HepG2 (cell line): ENCODE measurements at regions not wholly inside any gene's neighbourhood (a gene's known extent, or its start where the extent isn't known, plus 50 kb on each side); places are given as distances from the start of the nearest gene placed in this dataset.
A peak's percentile ranks its signal among the peaks of the same experiment; 100 is the strongest.

Experiments used
- ATAC-seq: fragments of 200-7000 bp; cut with Tn5 transposase; 3 replicates; pipeline ENCODE4 v1.9.1; 2020; ENCODE audit warnings: mild to moderate bottlenecking, moderate library complexity
- BruUV-seq: library from RNA; stranded (reverse); fragments of 400-500 nt; replicated peaks from 2 replicates; lab custom pipeline; 2021; lab: Mats Ljungman, UMichigan
- CTCF ChIA-PET: fragments of 300-600 bp; formaldehyde crosslinking; extraction: SDS; loops from one replicate; lab custom pipeline; 2021; ENCODE audit warnings: low total read pairs, inconsistent platforms, low intra/inter-chr PET ratio; lab: Yijun Ruan, JAX
- POLR2A ChIA-PET: fragments of 350-600 bp; sonication (Branson Sonifier 250); formaldehyde crosslinking; loops from one replicate; lab custom pipeline; 2020; ENCODE audit warnings: antibody characterized with exemption, inconsistent platforms; lab: Yijun Ruan, JAX
- DNase-seq: peaks from one replicate; pipeline ENCODE4 v3.0.0-alpha.2; 2015; ENCODE audit warnings: low spot score
- FAIRE-seq: peaks from 3 replicates; lab custom pipeline; 2011; peaks lifted over from hg19 to GRCh38; lab: Jason Lieb, UNC
- H2AFZ ChIP-seq: one replicate; pipeline ENCODE4 v1.6.1; 2011; ENCODE audit warnings: low read length, inconsistent platforms
- H3K27ac ChIP-seq: fragments of 300-600 bp; 3 replicates; pipeline ENCODE4 v1.8.0; 2011; ENCODE audit warnings: mixed run types, mild to moderate bottlenecking, mixed read lengths, low read length, inconsistent platforms; ENCODE audit not compliant: insufficient read depth; ENCODE audit errors: extremely low read length
- H3K27me3 ChIP-seq, 2 experiments: fragments of 200-600 bp in 1 of 2; 2 replicates in 1 of 2; 3 replicates in 1 of 2; pipeline versions ENCODE4 v1.6.0 to v1.8.0; 2011; ENCODE audit warnings: low read length in 2 of 2, mild to moderate bottlenecking in 2 of 2, moderate library complexity in 2 of 2, inconsistent platforms in 1 of 2; ENCODE audit not compliant: insufficient read depth in 2 of 2, control insufficient read depth in 1 of 2
- H3K36me3 ChIP-seq, 2 experiments: fragments of 200-600 bp in 1 of 2; replicated peaks in 1 of 2; 2 replicates in 1 of 2; 3 replicates in 1 of 2; pipeline versions ENCODE4 v1.5.1 to v1.8.0; 2011; ENCODE audit warnings: low read length in 2 of 2, inconsistent platforms in 1 of 2; ENCODE audit not compliant: insufficient read depth in 2 of 2, control insufficient read depth in 1 of 2
- H3K4me1 ChIP-seq: 2 replicates; pipeline ENCODE4 v1.5.1; 2012; ENCODE audit warnings: low read length, inconsistent platforms; ENCODE audit not compliant: insufficient read depth
- H3K4me2 ChIP-seq: 2 replicates; pipeline ENCODE4 v1.6.0; 2011; ENCODE audit warnings: low read depth, low read length, inconsistent platforms
- H3K4me3 ChIP-seq, 3 experiments: fragments of 200-600 bp in 1 of 3; sonication (generic), shearing (Covaris generic) in 1 of 3; replicated peaks in 1 of 3; 2 replicates each; pipeline ENCODE4 v1.5.1; 2011 to 2016; ENCODE audit warnings: low read length in 3 of 3, inconsistent platforms in 2 of 3, low read depth in 2 of 3, mild to moderate bottlenecking in 2 of 3, control low read depth in 1 of 3, mixed read lengths in 1 of 3; ENCODE audit not compliant: insufficient read depth in 1 of 3
- H3K79me2 ChIP-seq: one replicate; pipeline ENCODE4 v1.6.1; 2011; ENCODE audit warnings: low read length, inconsistent platforms; ENCODE audit not compliant: insufficient read depth
- H3K9ac ChIP-seq: 2 replicates; pipeline ENCODE4 v1.6.0; 2011; ENCODE audit warnings: mild to moderate bottlenecking, low read depth, low read length, inconsistent platforms; ENCODE audit not compliant: insufficient read depth
- H3K9me3 ChIP-seq: 2 replicates; pipeline ENCODE4 v1.5.1; 2012; ENCODE audit warnings: mild to moderate bottlenecking, low read length
- H4K20me1 ChIP-seq: 2 replicates; pipeline ENCODE4 v1.6.0; 2011; ENCODE audit warnings: inconsistent platforms, mild to moderate bottlenecking, low read length, moderate library complexity; ENCODE audit not compliant: insufficient read depth
- ATF7 ChIP-seq, 2 experiments: fragments of 450-650 bp in 1 of 2; sonication (generic) in 1 of 2; formaldehyde crosslinking in 1 of 2; IDR thresholded peaks; 2 replicates each; pipeline versions ENCODE4 v1.4.0 to v1.6.1; 2016 to 2020; ENCODE audit warnings: antibody characterized with exemption in 1 of 2, mild to moderate bottlenecking in 1 of 2, missing genetic modification reagents in 1 of 2
- BRF2 ChIP-seq: sonication (generic); formaldehyde crosslinking; IDR thresholded peaks from 2 replicates; pipeline ENCODE4 v1.8.1; 2022; ENCODE audit warnings: mild to moderate bottlenecking, missing genetic modification reagents
- ETV5 ChIP-seq: IDR thresholded peaks from 2 replicates; pipeline ENCODE4 v1.6.1; 2018; ENCODE audit warnings: missing biosample characterization, missing genetic modification reagents, inconsistent platforms, borderline replicate concordance
- KAT7 ChIP-seq: IDR thresholded peaks from 2 replicates; pipeline ENCODE4 v1.6.1; 2018; ENCODE audit warnings: borderline replicate concordance, missing compliant biosample characterization
- NFYC ChIP-seq: IDR thresholded peaks from 2 replicates; pipeline ENCODE4 v1.6.1; 2016; ENCODE audit warnings: missing genetic modification reagents, missing compliant biosample characterization
- SETDB1 ChIP-seq: sonication (generic); formaldehyde crosslinking; IDR thresholded peaks from 2 replicates; pipeline ENCODE4 v1.5.1; 2020; ENCODE audit warnings: missing genetic modification reagents, mild to moderate bottlenecking, borderline replicate concordance
- SMC3 ChIP-seq: IDR thresholded peaks from 2 replicates; pipeline ENCODE4 v1.6.1; 2011; ENCODE audit warnings: low read length, improper control_type of control experiment
- STAG1 ChIP-seq: sonication (generic); formaldehyde crosslinking; IDR thresholded peaks from 2 replicates; pipeline ENCODE4 v1.4.0; 2020; ENCODE audit warnings: missing genetic modification reagents
- WGBS: methylation state at CpG from one replicate; pipeline ENCODE4 v1.1.6; 2017; ENCODE audit warnings: low lambda C conversion rate; 5-methylcytosine and 5-hydroxymethylcytosine counted together
- in situ Hi-C: cut with HindIII; loops from 2 replicates; pipeline ENCODE4 v1.10.0; 2017; ENCODE audit warnings: low pct_unique_long_range_greater_than_20kb; ENCODE audit not compliant: extremely low pct_ligation_motif_present
- intact Hi-C: fragments of 100-400 bp; cut with micrococcal nuclease; formaldehyde crosslinking; loops from one replicate; pipeline ENCODE4 v1.10.0; 2022; ENCODE audit not compliant: unreplicated experiment

- Histone ChIP-seq H3K36me3 (no peaks in the 10 kb centered on the region), H3K27ac (no peak overlapping the region), H2AFZ (no peak overlapping the region), H3K4me2 (no peak overlapping the region), H3K4me1 (no peaks in the 10 kb centered on the region), H4K20me1 (no peaks in the 10 kb centered on the region), H3K9me3 (no peaks in the 10 kb centered on the region), H3K79me2 (no peaks in the 10 kb centered on the region), H3K4me3 (no peak overlapping the region; a peak in 1 of 6 replicates), H3K9ac (no peak overlapping the region), H3K27me3 (peaks cover 0 to 10% of the 10 kb centered on the region in 2 experiments; a peak in 1 of 5 replicates)
- DNase-seq (no peak), FAIRE-seq (no peak), ATAC-seq (no peak)
- ChIA-PET CTCF (no interaction called here), POLR2A (no interaction called here)
- no TSS peak for BruUV-seq
- in situ Hi-C loops, result no loop called here
- 6% methylated on average over 2 of the region's 2 CpGs for WGBS
- intact Hi-C loops, result no loop called here
- TF ChIP-seq BRF2 (CRISPR knock-in tag) (no peak), KAT7 (CRISPR knock-in tag) (no peak), SETDB1 (CRISPR knock-in tag) (no peak), ETV5 (CRISPR knock-in tag) (no peak), ATF7 (IDR thresholded peaks at IDR 0.05) (peak; percentile 34; the same call in 1 of the 2 replicates), ATF7 (CRISPR knock-in tag; IDR thresholded peaks at IDR 0.05) (no peak)
Observed at GRCh38 chr4:41856797-41857196, 78.4 kb upstream of the TMEM33 start.

- Histone ChIP-seq H3K27me3 (peaks cover 0 to 7% of the 10 kb centered on the region in 2 experiments; a peak in 1 of 5 replicates), H3K27ac (no peak overlapping the region), H3K36me3 (no peaks in the 10 kb centered on the region), H3K9me3 (no peaks in the 10 kb centered on the region), H3K4me1 (no peaks in the 10 kb centered on the region), H3K9ac (no peak overlapping the region), H2AFZ (no peak overlapping the region), H3K4me2 (no peak overlapping the region), H3K79me2 (no peaks in the 10 kb centered on the region), H4K20me1 (no peaks in the 10 kb centered on the region), H3K4me3 (no peak overlapping the region)
- no TSS peak for BruUV-seq
- ChIA-PET POLR2A (no interaction called here), CTCF (interaction anchor here (0.8 to 1.9 kb wide), 2 partner anchors 34 to 109 kb away, joined by 3 to 9 read pairs; no protein-coding TSS in a partner anchor)
- DNase-seq (peak; percentile 1), FAIRE-seq (no peak), ATAC-seq (no peak)
- intact Hi-C loops (loop anchor here (1.0 kb wide), 1 partner anchor 34 kb away; no protein-coding TSS in a partner anchor), in situ Hi-C loops (no loop called here)
- TF ChIP-seq STAG1 (CRISPR knock-in tag), result peak; percentile 48; the same call in 1 of the 2 replicates
- TF ChIP-seq NFYC (CRISPR knock-in tag), result no peak
- TF ChIP-seq SMC3, result peak; percentile 49; the same call in 1 of the 2 replicates
- 4% methylated on average over 2 of the region's 2 CpGs for WGBS
Observed at GRCh38 chr4:41853973-41854372, 81.3 kb upstream of the TMEM33 start.
